ENCODE measurements at regions not wholly inside any gene's neighbourhood (a gene's known extent, or its start where the extent isn't known, plus 50 kb on each side); places are given as distances from the start of the nearest gene placed in this dataset.

GRCh38 chrX:128883650-128884049 is 639.6 kb downstream of the SMARCA1 start:
- H3K27me3 ChIP-seq = no peaks in the 10 kb centered on the region
- H3K4me1 ChIP-seq = no peaks in the 10 kb centered on the region
- intact Hi-C loops (cut with DNase I; ENCODE audit: low total_unique reads) = no loop called here
- DNase-seq (no peak), ATAC-seq (no peak)
- H3K36me3 ChIP-seq = no peaks in the 10 kb centered on the region
- H3K4me3 ChIP-seq = no peak overlapping the region
- no peaks in the 10 kb centered on the region for H3K9me3 ChIP-seq
- no peak for TF ChIP-seq CTCF (IDR thresholded peaks at IDR 0.05 in 4 of 5, conservative IDR thresholded peaks at IDR 0.05 in 1 of 5)
- in situ Hi-C loops (cut with MboI; ENCODE audit: low sequenced_read_pairs in 4 of 4) = no loop called here
- H3K27ac ChIP-seq = no peak overlapping the region

GRCh38 chrX:128870361-128870760 is 652.9 kb downstream of the SMARCA1 start:
- intact Hi-C loops (cut with DNase I; ENCODE audit: low total_unique reads) = no loop called here
- no peak for ATAC-seq
- H3K27me3 ChIP-seq = no peaks in the 10 kb centered on the region
- DNase-seq = no peak
- H3K9me3 ChIP-seq = no peaks in the 10 kb centered on the region
- in situ Hi-C loops (cut with MboI; ENCODE audit: low sequenced_read_pairs in 4 of 4) = no loop called here
- H3K4me1 ChIP-seq = no peaks in the 10 kb centered on the region
- H3K27ac ChIP-seq = no peak overlapping the region
- H3K4me3 ChIP-seq = no peak overlapping the region
- TF ChIP-seq CTCF (IDR thresholded peaks at IDR 0.05 in 4 of 5, conservative IDR thresholded peaks at IDR 0.05 in 1 of 5) (no peak), POLR2A (IDR thresholded peaks at IDR 0.05) (no peak)
- H3K36me3 ChIP-seq = no peaks in the 10 kb centered on the region

GRCh38 chrX:128862557-128862956 is 660.7 kb downstream of the SMARCA1 start:
- ATAC-seq (no peak), DNase-seq (no peak)
- Histone ChIP-seq H3K9me3 (no peaks in the 10 kb centered on the region), H3K4me1 (no peaks in the 10 kb centered on the region), H3K27ac (no peak overlapping the region), H3K27me3 (no peaks in the 10 kb centered on the region), H3K36me3 (no peaks in the 10 kb centered on the region), H3K4me3 (no peak overlapping the region)
- TF ChIP-seq POLR2A (IDR thresholded peaks at IDR 0.05) = no peak
- TF ChIP-seq CTCF (IDR thresholded peaks at IDR 0.05 in 4 of 5, conservative IDR thresholded peaks at IDR 0.05 in 1 of 5) = no peak
- intact Hi-C loops (cut with DNase I; ENCODE audit: low total_unique reads) = no loop called here
- in situ Hi-C loops (cut with MboI; ENCODE audit: low sequenced_read_pairs in 4 of 4) = no loop called here

- TF ChIP-seq POLR2A (IDR thresholded peaks at IDR 0.05) (no peak), CTCF (IDR thresholded peaks at IDR 0.05 in 4 of 5, conservative IDR thresholded peaks at IDR 0.05 in 1 of 5) (no peak)
- no peaks in the 10 kb centered on the region for H3K36me3 ChIP-seq
- no peaks in the 10 kb centered on the region for H3K4me1 ChIP-seq
- in situ Hi-C loops (cut with MboI; ENCODE audit: low sequenced_read_pairs in 4 of 4) (no loop called here), intact Hi-C loops (cut with DNase I; ENCODE audit: low total_unique reads) (no loop called here)
- ATAC-seq (no peak), DNase-seq (no peak)
- no peaks in the 10 kb centered on the region for H3K9me3 ChIP-seq
- no peak overlapping the region for H3K27ac ChIP-seq
- H3K4me3 ChIP-seq = no peak overlapping the region
- H3K27me3 ChIP-seq = no peaks in the 10 kb centered on the region
Observed at GRCh38 chrX:128848374-128848773, 674.9 kb downstream of the SMARCA1 start.

- no peaks in the 10 kb centered on the region for H3K9me3 ChIP-seq
- intact Hi-C loops (cut with DNase I; ENCODE audit: low total_unique reads) = no loop called here
- no peak for TF ChIP-seq CTCF (IDR thresholded peaks at IDR 0.05 in 4 of 5, conservative IDR thresholded peaks at IDR 0.05 in 1 of 5)
- no peak for TF ChIP-seq POLR2A (IDR thresholded peaks at IDR 0.05)
- no peak overlapping the region for H3K4me3 ChIP-seq
- ATAC-seq = no peak
- no peak overlapping the region for H3K27ac ChIP-seq
- no peaks in the 10 kb centered on the region for H3K36me3 ChIP-seq
- no peaks in the 10 kb centered on the region for H3K27me3 ChIP-seq
- in situ Hi-C loops (cut with MboI; ENCODE audit: low sequenced_read_pairs in 4 of 4) = no loop called here
- no peaks in the 10 kb centered on the region for H3K4me1 ChIP-seq
- DNase-seq = no peak
Observed at GRCh38 chrX:128846385-128846784, 676.9 kb downstream of the SMARCA1 start.
